AG10803 (cell line): ENCODE measurements at regions not wholly inside any gene's neighbourhood (a gene's known extent, or its start where the extent isn't known, plus 50 kb on each side); places are given as distances from the start of the nearest gene placed in this dataset.

Experiments used
- DNase-seq: peaks from one replicate; pipeline ENCODE4 v3.0.0; 2010; ENCODE audit warnings: low read depth
- H3K4me3 ChIP-seq: 2 replicates; pipeline ENCODE4 v1.5.1; 2011; ENCODE audit warnings: mild to moderate bottlenecking, low read length, control low read depth
- TF ChIP-seq, protein P1 (sequence below): conservative IDR thresholded peaks from 2 replicates; pipeline ENCODE4 v1.5.1; 2011; ENCODE audit warnings: mild to moderate bottlenecking, low read length, control low read depth, inconsistent platforms

GRCh38 chr14:37650356-37651037 is 55.1 kb downstream of the TTC6 start:
- TF ChIP-seq, protein P1, sequence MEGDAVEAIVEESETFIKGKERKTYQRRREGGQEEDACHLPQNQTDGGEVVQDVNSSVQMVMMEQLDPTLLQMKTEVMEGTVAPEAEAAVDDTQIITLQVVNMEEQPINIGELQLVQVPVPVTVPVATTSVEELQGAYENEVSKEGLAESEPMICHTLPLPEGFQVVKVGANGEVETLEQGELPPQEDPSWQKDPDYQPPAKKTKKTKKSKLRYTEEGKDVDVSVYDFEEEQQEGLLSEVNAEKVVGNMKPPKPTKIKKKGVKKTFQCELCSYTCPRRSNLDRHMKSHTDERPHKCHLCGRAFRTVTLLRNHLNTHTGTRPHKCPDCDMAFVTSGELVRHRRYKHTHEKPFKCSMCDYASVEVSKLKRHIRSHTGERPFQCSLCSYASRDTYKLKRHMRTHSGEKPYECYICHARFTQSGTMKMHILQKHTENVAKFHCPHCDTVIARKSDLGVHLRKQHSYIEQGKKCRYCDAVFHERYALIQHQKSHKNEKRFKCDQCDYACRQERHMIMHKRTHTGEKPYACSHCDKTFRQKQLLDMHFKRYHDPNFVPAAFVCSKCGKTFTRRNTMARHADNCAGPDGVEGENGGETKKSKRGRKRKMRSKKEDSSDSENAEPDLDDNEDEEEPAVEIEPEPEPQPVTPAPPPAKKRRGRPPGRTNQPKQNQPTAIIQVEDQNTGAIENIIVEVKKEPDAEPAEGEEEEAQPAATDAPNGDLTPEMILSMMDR, result no peak
- no peak overlapping the region for H3K4me3 ChIP-seq
- no peak for DNase-seq

- no peak for DNase-seq
- TF ChIP-seq, protein P1, result no peak
- H3K4me3 ChIP-seq, result no peak overlapping the region
Measured at GRCh38 chr14:37652042-37652441, 56.6 kb downstream of the TTC6 start.

DNA sequence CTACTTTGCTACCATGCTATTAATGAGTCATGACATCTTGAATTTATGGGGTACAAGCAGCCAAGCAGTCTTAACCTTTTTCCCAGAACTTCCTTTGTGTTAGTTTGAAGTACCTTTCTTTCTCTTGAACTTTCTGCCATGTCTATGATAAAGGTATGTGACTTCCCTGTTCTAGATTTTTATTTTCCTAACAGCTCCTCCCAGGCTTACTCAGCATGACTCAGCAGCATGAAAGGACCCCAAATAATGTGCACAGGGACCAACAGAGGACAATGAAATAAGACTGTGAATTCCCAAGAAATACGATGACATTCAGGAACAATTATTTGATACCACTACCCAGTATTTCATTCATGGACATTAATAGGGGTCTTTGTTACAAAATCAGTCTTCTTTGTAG is 60.0 kb downstream of the TTC6 start:
- TF ChIP-seq, protein P1, result no peak
- H3K4me3 ChIP-seq, result no peak overlapping the region
- DNase-seq, result no peak

- DNase-seq, result no peak
- no peak overlapping the region for H3K4me3 ChIP-seq
- TF ChIP-seq, protein P1, result no peak
Measured at GRCh38 chr14:37658156-37658555, 62.7 kb downstream of the TTC6 start.

- TF ChIP-seq, protein P1, result no peak
- DNase-seq, result no peak
- no peak overlapping the region for H3K4me3 ChIP-seq
Measured at GRCh38 chr14:37663498-37663897, 68.1 kb downstream of the TTC6 start.

GRCh38 chr14:37665479-37665878 is 70.0 kb downstream of the TTC6 start:
- TF ChIP-seq, protein P1, result no peak

GRCh38 chr14:37665951-37666350 is 70.5 kb downstream of the TTC6 start:
- no peak overlapping the region for H3K4me3 ChIP-seq
- no peak for DNase-seq
- TF ChIP-seq, protein P1, result no peak

More at GRCh38 chr14:37665479-37665878, 70.0 kb downstream of the TTC6 start:
- DNase-seq, result no peak
- no peak overlapping the region for H3K4me3 ChIP-seq
